H1 (cell line): ENCODE measurements at regions not wholly inside any gene's neighbourhood (a gene's known extent, or its start where the extent isn't known, plus 50 kb on each side); places are given as distances from the start of the nearest gene placed in this dataset.

ENCODE experiments used
- CTCF ChIA-PET: fragments of 300-600 bp; sonication (Branson Sonifier 250); formaldehyde crosslinking; loops from one replicate; lab custom pipeline; 2021; ENCODE audit not compliant: partially characterized antibody; lab: Charles Lee
- POLR2A ChIA-PET: fragments of 300-600 bp; sonication (Branson Sonifier 250); formaldehyde crosslinking; loops from one replicate; lab custom pipeline; 2021; ENCODE audit warnings: inconsistent platforms; ENCODE audit not compliant: partially characterized antibody; lab: Charles Lee
- DNase-seq, 2 experiments: peaks; one replicate each; pipeline versions ENCODE4 v3.0.0 to v3.0.0-alpha.2; 2010 to 2022; ENCODE audit warnings: low spot score in 2 of 2, low read depth in 1 of 2, mixed read lengths in 1 of 2
- FAIRE-seq: peaks from 2 replicates; lab custom pipeline; 2011; peaks lifted over from hg19 to GRCh38; lab: Jason Lieb, UNC
- H2AFZ ChIP-seq: 2 replicates; pipeline ENCODE4 v1.8.1; 2012; ENCODE audit warnings: low read length, inconsistent platforms
- H2AK5ac ChIP-seq: 2 replicates; pipeline ENCODE4 v1.6.1; 2013; ENCODE audit warnings: low read depth, low read length
- H2BK120ac ChIP-seq: replicated peaks from 2 replicates; pipeline ENCODE3; 2013; ENCODE audit warnings: low read depth, low read length, inconsistent platforms
- H2BK12ac ChIP-seq: 2 replicates; pipeline ENCODE4 v1.6.1; 2013; ENCODE audit warnings: low read depth, low read length
- H2BK15ac ChIP-seq: 2 replicates; pipeline ENCODE4 v1.6.1; 2013; ENCODE audit warnings: low read length
- H2BK20ac ChIP-seq: 2 replicates; pipeline ENCODE4 v1.6.1; 2013; ENCODE audit warnings: low read length
- H2BK5ac ChIP-seq: 2 replicates; pipeline ENCODE4 v1.6.1; 2013; ENCODE audit warnings: low read depth, low read length
- H3K14ac ChIP-seq: 2 replicates; pipeline ENCODE4 v1.6.1; 2013; ENCODE audit warnings: inconsistent platforms; ENCODE audit not compliant: insufficient read length
- H3K18ac ChIP-seq: 2 replicates; pipeline ENCODE4 v1.6.1; 2013; ENCODE audit warnings: low read length; ENCODE audit errors: extremely low read depth
- H3K23ac ChIP-seq: 2 replicates; pipeline ENCODE4 v1.6.1; 2013; ENCODE audit warnings: inconsistent platforms; ENCODE audit not compliant: insufficient read length
- H3K23me2 ChIP-seq: 2 replicates; pipeline ENCODE4 v1.6.1; 2013; ENCODE audit warnings: low read depth, low read length
- H3K27ac ChIP-seq: 2 replicates; pipeline ENCODE4 v1.6.1; 2011; ENCODE audit warnings: low read depth, low read length, inconsistent platforms
- H3K27me3 ChIP-seq, 4 experiments: replicated peaks in 1 of 4; 1 replicate in 1 of 4; 2 replicates in 3 of 4; pipeline versions ENCODE4 v1.6.1 to v1.8.1; 2011 to 2013; ENCODE audit warnings: low read length in 3 of 4, mild to moderate bottlenecking in 3 of 4, inconsistent platforms in 2 of 4, mixed read lengths in 2 of 4, moderate library complexity in 1 of 4; ENCODE audit not compliant: control insufficient read depth in 3 of 4, insufficient read depth in 3 of 4; ENCODE audit errors: extremely low read depth in 1 of 4
- H3K36me3 ChIP-seq, 4 experiments: 2 replicates each; pipeline versions ENCODE4 v1.6.1 to v1.8.1; 2011 to 2013; ENCODE audit warnings: mild to moderate bottlenecking in 4 of 4, low read length in 3 of 4, moderate library complexity in 2 of 4, control low read depth in 1 of 4, inconsistent platforms in 1 of 4; ENCODE audit not compliant: insufficient read depth in 4 of 4, control insufficient read depth in 2 of 4
- H3K4ac ChIP-seq: replicated peaks from 2 replicates; pipeline ENCODE3; 2013; ENCODE audit warnings: low read length, low read depth, mixed read lengths, inconsistent platforms; ENCODE audit not compliant: insufficient read length
- H3K4me1 ChIP-seq, 4 experiments: replicated peaks in 1 of 4; 1 replicate in 1 of 4; 2 replicates in 3 of 4; pipeline versions ENCODE4 v1.6.1 to v1.8.1; 2011 to 2013; ENCODE audit warnings: low read length in 3 of 4, inconsistent platforms in 2 of 4, mixed read lengths in 1 of 4; ENCODE audit not compliant: insufficient read depth in 4 of 4, control insufficient read depth in 3 of 4
- H3K4me2 ChIP-seq, 2 experiments: 2 replicates each; pipeline versions ENCODE4 v1.6.1 to v1.8.1; 2011 to 2013; ENCODE audit warnings: low read depth in 2 of 2, low read length in 2 of 2, control low read depth in 1 of 2, inconsistent platforms in 1 of 2, mild to moderate bottlenecking in 1 of 2; ENCODE audit not compliant: insufficient read depth in 1 of 2
- H3K4me3 ChIP-seq, 4 experiments: fragments of 200-600, 300-600 bp in 1 of 4; sonication (generic), shearing (Covaris generic), sonication (Bioruptor Twin) in 1 of 4; 2 replicates each; pipeline versions ENCODE4 v1.5.1 to v1.8.1; 2011 to 2016; ENCODE audit warnings: low read length in 4 of 4, low read depth in 3 of 4, control low read depth in 2 of 4, inconsistent platforms in 2 of 4, mild to moderate bottlenecking in 2 of 4, mixed read lengths in 1 of 4, moderate library complexity in 1 of 4; ENCODE audit not compliant: insufficient read depth in 2 of 4; ENCODE audit errors: extremely low read depth in 1 of 4
- H3K56ac ChIP-seq: replicated peaks from 2 replicates; pipeline ENCODE3; 2013; ENCODE audit warnings: low read depth, mild to moderate bottlenecking, mixed read lengths, low read length, inconsistent platforms; ENCODE audit not compliant: insufficient read length
- H3K79me1 ChIP-seq: 2 replicates; pipeline ENCODE4 v1.6.1; 2013; ENCODE audit warnings: low read depth, low read length, control low read depth
- H3K79me2 ChIP-seq, 2 experiments: 2 replicates each; pipeline versions ENCODE4 v1.6.1 to v1.8.1; 2012 to 2013; ENCODE audit warnings: low read length in 2 of 2, mild to moderate bottlenecking in 2 of 2, inconsistent platforms in 1 of 2; ENCODE audit not compliant: insufficient read depth in 2 of 2, control insufficient read depth in 1 of 2
- H3K9ac ChIP-seq, 4 experiments: replicated peaks in 1 of 4; 1 replicate in 1 of 4; 2 replicates in 3 of 4; pipeline versions ENCODE4 v1.6.1 to v1.8.1; 2011 to 2013; ENCODE audit warnings: low read depth in 3 of 4, low read length in 3 of 4, control low read depth in 2 of 4, mild to moderate bottlenecking in 2 of 4, moderate library complexity in 2 of 4, inconsistent platforms in 1 of 4; ENCODE audit errors: extremely low read depth in 1 of 4
- H3K9me3 ChIP-seq, 2 experiments: 2 replicates each; pipeline versions ENCODE4 v1.6.1 to v1.8.1; 2012 to 2013; ENCODE audit warnings: mild to moderate bottlenecking in 2 of 2, moderate library complexity in 2 of 2, control low read depth in 1 of 2, inconsistent platforms in 1 of 2, low read depth in 1 of 2, low read length in 1 of 2, mixed read lengths in 1 of 2; ENCODE audit not compliant: insufficient read depth in 2 of 2
- H4K20me1 ChIP-seq, 2 experiments: replicated peaks in 1 of 2; 2 replicates each; pipeline versions ENCODE3 to v1.8.1; 2011 to 2013; ENCODE audit warnings: inconsistent platforms in 2 of 2, low read length in 2 of 2, mild to moderate bottlenecking in 1 of 2; ENCODE audit not compliant: insufficient read depth in 2 of 2, control insufficient read depth in 1 of 2
- H4K5ac ChIP-seq: 2 replicates; pipeline ENCODE4 v1.6.1; 2013; ENCODE audit warnings: low read length, low read depth, mixed read lengths, inconsistent platforms; ENCODE audit not compliant: insufficient read length
- H4K8ac ChIP-seq: 2 replicates; pipeline ENCODE4 v1.8.0; 2013; ENCODE audit warnings: mild to moderate bottlenecking, moderate library complexity, low read length, inconsistent platforms; ENCODE audit not compliant: insufficient read depth; ENCODE audit errors: extremely low read depth
- H4K91ac ChIP-seq: replicated peaks from 2 replicates; pipeline ENCODE3; 2013; ENCODE audit warnings: low read length, mixed read lengths, inconsistent platforms; ENCODE audit not compliant: insufficient read length
- E2F6 ChIP-seq: IDR thresholded peaks from 2 replicates; pipeline ENCODE4 v1.6.1; 2012; ENCODE audit warnings: inconsistent platforms
- EP300 ChIP-seq, 2 experiments: IDR thresholded peaks; 1 replicate in 1 of 2; 2 replicates in 1 of 2; pipeline ENCODE4 v1.6.1; 2011 to 2012; ENCODE audit warnings: low read depth in 2 of 2, low read length in 2 of 2, mild to moderate bottlenecking in 2 of 2, borderline replicate concordance in 1 of 2, inconsistent platforms in 1 of 2, moderate library complexity in 1 of 2
- RBBP5 ChIP-seq: IDR thresholded peaks from 2 replicates; pipeline ENCODE4 v1.7.1; 2012; ENCODE audit warnings: low read depth, mild to moderate bottlenecking, inconsistent platforms, low read length, moderate library complexity, borderline replicate concordance
- SP2 ChIP-seq: IDR thresholded peaks from 2 replicates; pipeline ENCODE4 v1.6.1; 2012; ENCODE audit warnings: mild to moderate bottlenecking, low read length, inconsistent platforms
- TAF7 ChIP-seq: optimal IDR thresholded peaks from 2 replicates; pipeline ENCODE3; 2011; ENCODE audit warnings: low read depth, mild to moderate bottlenecking, inconsistent platforms, low read length, moderate library complexity, borderline replicate concordance
- TBP ChIP-seq: IDR thresholded peaks from 2 replicates; pipeline ENCODE4 v1.6.1; 2011; ENCODE audit warnings: low read depth, low read length, improper control_type of control experiment
- TCF12 ChIP-seq: IDR thresholded peaks from 2 replicates; pipeline ENCODE4 v1.6.1; 2011; ENCODE audit warnings: low read depth, mild to moderate bottlenecking, low read length
- WGBS, 2 experiments: shearing (Covaris generic) in 1 of 2; methylation state at CpG; one replicate each; pipeline versions ENCODE4 v1.1.6 to v1.1.7; 2013 to 2015; ENCODE audit warnings: low lambda C conversion rate in 2 of 2, mixed read lengths in 2 of 2, inconsistent platforms in 1 of 2, low coverage in 1 of 2, missing lambda C conversion rate in 1 of 2; ENCODE audit not compliant: insufficient replicate concordance in 2 of 2, insufficient coverage in 1 of 2, insufficient read length in 1 of 2; ENCODE audit errors: extremely low coverage in 1 of 2, missing lambda C conversion rate in 1 of 2; 5-methylcytosine and 5-hydroxymethylcytosine counted together
- TF ChIP-seq, protein P1 (sequence below): IDR thresholded peaks from 2 replicates; pipeline ENCODE4 v1.6.1; 2011; ENCODE audit warnings: low read length, improper control_type of control experiment

DNA sequence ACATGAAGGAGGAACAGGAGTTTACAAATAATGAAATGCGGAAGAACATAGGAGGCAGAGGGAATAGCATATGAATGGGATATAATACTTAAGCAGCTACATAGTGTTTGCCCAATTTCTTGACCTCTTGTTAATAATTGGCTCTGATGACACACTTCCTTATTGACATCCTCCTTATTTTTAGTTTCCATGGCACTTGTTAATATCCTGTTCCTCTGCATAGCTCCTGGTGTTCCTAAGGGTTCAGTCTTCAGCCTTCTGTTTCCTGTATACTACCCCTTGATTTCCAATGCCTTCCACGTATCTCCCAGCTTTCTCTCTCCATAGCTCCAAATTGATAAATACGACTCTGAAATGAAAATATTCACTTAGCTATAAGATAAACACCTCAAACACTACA, 663.8 kb upstream of the API5 start:
- Histone ChIP-seq H2AFZ (no peak overlapping the region), H3K79me2 (no peaks in the 10 kb centered on the region), H2BK120ac (no peak overlapping the region), H3K4me2 (no peak overlapping the region), H3K4ac (no peak overlapping the region), H3K27me3 (no peaks in the 10 kb centered on the region), H4K91ac (no peak overlapping the region), H3K36me3 (no peaks in the 10 kb centered on the region), H3K27ac (no peak overlapping the region), H3K79me1 (no peaks in the 10 kb centered on the region), H3K18ac (no peak overlapping the region), H3K23ac (no peak overlapping the region), H3K9ac (no peak overlapping the region), H2BK15ac (no peak overlapping the region), H2BK20ac (no peak overlapping the region), H3K23me2 (no peaks in the 10 kb centered on the region), H3K4me1 (0 out of 7 replicates have a peak, but pooled peaks cover 0 to 4% (median 2%) of the 10 kb centered on the region in 4 experiments), H2BK5ac (no peak overlapping the region), H4K20me1 (no peaks in the 10 kb centered on the region), H3K4me3 (no peak overlapping the region), H3K56ac (no peak overlapping the region), H2BK12ac (no peak overlapping the region), H3K9me3 (no peaks in the 10 kb centered on the region), H4K5ac (no peak overlapping the region), H3K14ac (no peak overlapping the region), H2AK5ac (no peak overlapping the region), H4K8ac (no peak overlapping the region)
- FAIRE-seq = no peak
- POLR2A ChIA-PET = no interaction called here
- TF ChIP-seq SP2 (no peak), RBBP5 (no peak), TBP (no peak), EP300 (IDR thresholded peaks at IDR 0.05; ENCODE audit: borderline replicate concordance in 1 of 2, low read depth in 2 of 2, low read length in 2 of 2) (no peak), E2F6 (no peak), TCF12 (no peak), TAF7 (no peak)
- TF ChIP-seq, protein P1, sequence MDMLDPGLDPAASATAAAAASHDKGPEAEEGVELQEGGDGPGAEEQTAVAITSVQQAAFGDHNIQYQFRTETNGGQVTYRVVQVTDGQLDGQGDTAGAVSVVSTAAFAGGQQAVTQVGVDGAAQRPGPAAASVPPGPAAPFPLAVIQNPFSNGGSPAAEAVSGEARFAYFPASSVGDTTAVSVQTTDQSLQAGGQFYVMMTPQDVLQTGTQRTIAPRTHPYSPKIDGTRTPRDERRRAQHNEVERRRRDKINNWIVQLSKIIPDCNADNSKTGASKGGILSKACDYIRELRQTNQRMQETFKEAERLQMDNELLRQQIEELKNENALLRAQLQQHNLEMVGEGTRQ = no peak
- WGBS, 2 experiments = 85% methylated on average over 3 of the region's 3 CpGs; no CpG with 5 or more reads in 1 of the 2 experiments
- DNase-seq = no peak
- CTCF ChIA-PET = interaction anchor here (0.8 to 1.1 kb wide), 2 partner anchors 15 to 123 kb away, joined by 3 to 5 read pairs; no protein-coding TSS in a partner anchor
